GM18858 (cell line): ENCODE measurements at regions not wholly inside any gene's neighbourhood (a gene's known extent, or its start where the extent isn't known, plus 50 kb on each side); places are given as distances from the start of the nearest gene placed in this dataset.
"Not testable (repeated sequence)": the region's sequence is repeated elsewhere in the genome, so short reads cannot be mapped to it uniquely, and the experiment has no call there.

Experiments used
- ATAC-seq: cut with Tn5 transposase; IDR thresholded peaks from one replicate; pipeline ENCODE4 v1.9.1; 2021; ENCODE audit not compliant: unreplicated experiment

- ATAC-seq: not testable (repeated sequence)
Observed at GRCh38 chr14:106011631-106012360, 485.4 kb downstream of the TMEM121 start.

GRCh38 chr14:106012361-106012725, 486.0 kb downstream of the TMEM121 start:
- ATAC-seq: not testable (repeated sequence)

GRCh38 chr14:106013879-106014376, 487.5 kb downstream of the TMEM121 start:
- ATAC-seq: no peak

GRCh38 chr14:106017952-106018351, 491.6 kb downstream of the TMEM121 start:
- not testable (repeated sequence) for ATAC-seq

GRCh38 chr14:106021832-106022231, 495.4 kb downstream of the TMEM121 start:
- ATAC-seq: no peak

- ATAC-seq: not testable (repeated sequence)
Observed at GRCh38 chr14:106022648-106023047, 496.3 kb downstream of the TMEM121 start.

GRCh38 chr14:106023411-106023810, 497.0 kb downstream of the TMEM121 start:
- ATAC-seq: no peak

- no peak for ATAC-seq
Observed at GRCh38 chr14:106024983-106025604, 498.7 kb downstream of the TMEM121 start.

- no peak for ATAC-seq
Observed at GRCh38 chr14:106026026-106026425, 499.6 kb downstream of the TMEM121 start.

GRCh38 chr14:106027759-106028158, 501.4 kb downstream of the TMEM121 start:
- not testable (repeated sequence) for ATAC-seq

GRCh38 chr14:106029959-106030358, 503.6 kb downstream of the TMEM121 start:
- ATAC-seq: no peak

- ATAC-seq: no peak
Observed at GRCh38 chr14:106037380-106037779, 511.0 kb downstream of the TMEM121 start.

- ATAC-seq: no peak
Observed at GRCh38 chr14:106038263-106038662, 511.9 kb downstream of the TMEM121 start.

GRCh38 chr14:106039400-106039799, 513.0 kb downstream of the TMEM121 start:
- ATAC-seq: no peak

- ATAC-seq: no peak
Observed at GRCh38 chr14:106044515-106044914, 518.1 kb downstream of the TMEM121 start.

- no peak for ATAC-seq
Observed at GRCh38 chr14:106044949-106045596, 518.7 kb downstream of the TMEM121 start.

GRCh38 chr14:106051796-106052195, 525.4 kb downstream of the TMEM121 start:
- no peak for ATAC-seq

GRCh38 chr14:106055289-106055688, 528.9 kb downstream of the TMEM121 start:
- no peak for ATAC-seq

- no peak for ATAC-seq
Observed at GRCh38 chr14:106058342-106058741, 532.0 kb downstream of the TMEM121 start.

GRCh38 chr14:106060276-106060975, 534.0 kb downstream of the TMEM121 start:
- no peak for ATAC-seq

- ATAC-seq: not testable (repeated sequence)
Observed at GRCh38 chr14:106061877-106062500, 535.6 kb downstream of the TMEM121 start.
